NCI-H1048 (cell line): ENCODE measurements at regions not wholly inside any gene's neighbourhood (a gene's known extent, or its start where the extent isn't known, plus 50 kb on each side); places are given as distances from the start of the nearest gene placed in this dataset.

Experiments used
- DNase-seq: peaks from one replicate; lab custom pipeline; 2025; lab: John Stamatoyannopoulos, UW

- DNase-seq, result no peak
Observed at GRCh38 chr21:28826569-28826968, 166.1 kb downstream of the LTN1 start.

GRCh38 chr21:28826021-28826420 lies 166.7 kb downstream of the LTN1 start:
- no peak for DNase-seq

- DNase-seq, result no peak
Observed at GRCh38 chr21:28823429-28823828, 169.2 kb downstream of the LTN1 start.

- DNase-seq, result no peak
Observed at GRCh38 chr21:28822486-28823335, 170.0 kb downstream of the LTN1 start.

- DNase-seq, result no peak
Observed at GRCh38 chr21:28822123-28822399, 170.6 kb downstream of the LTN1 start.

GRCh38 chr21:28821276-28822122 lies 171.2 kb downstream of the LTN1 start:
- DNase-seq, result no peak

GRCh38 chr21:28818663-28819278 lies 173.9 kb downstream of the LTN1 start:
- no peak for DNase-seq

- DNase-seq, result no peak
Observed at GRCh38 chr21:28817871-28818270, 174.8 kb downstream of the LTN1 start.

- no peak for DNase-seq
Observed at GRCh38 chr21:28811860-28812259, 180.8 kb downstream of the LTN1 start.

- no peak for DNase-seq
Observed at GRCh38 chr21:28810826-28811524, 181.7 kb downstream of the LTN1 start.

- no peak for DNase-seq
Observed at GRCh38 chr21:28805885-28806284, 186.8 kb downstream of the LTN1 start.

GRCh38 chr21:28804089-28804670 lies 188.5 kb downstream of the LTN1 start:
- DNase-seq, result no peak

GRCh38 chr21:28801906-28802305 lies 190.8 kb downstream of the LTN1 start:
- DNase-seq, result no peak

- DNase-seq, result no peak
Observed at GRCh38 chr21:28799926-28800325, 192.8 kb downstream of the LTN1 start.

GRCh38 chr21:28798798-28799197 lies 193.9 kb downstream of the LTN1 start:
- DNase-seq, result no peak

GRCh38 chr21:28795251-28795650 lies 197.4 kb downstream of the LTN1 start:
- DNase-seq, result no peak

- no peak for DNase-seq
Observed at GRCh38 chr21:28794371-28794851, 198.3 kb downstream of the LTN1 start.

- DNase-seq, result no peak
Observed at GRCh38 chr21:28793043-28793442, 199.6 kb downstream of the LTN1 start.

GRCh38 chr21:28791595-28792282 lies 200.9 kb downstream of the LTN1 start:
- no peak for DNase-seq

GRCh38 chr21:28790335-28790734 lies 202.3 kb downstream of the LTN1 start:
- DNase-seq, result no peak

- DNase-seq, result no peak
Observed at GRCh38 chr21:28789523-28789922, 203.2 kb downstream of the LTN1 start.
